ENCODE measurements at regions not wholly inside any gene's neighbourhood (a gene's known extent, or its start where the extent isn't known, plus 50 kb on each side); places are given as distances from the start of the nearest gene placed in this dataset.

- TF ChIP-seq, protein P1, sequence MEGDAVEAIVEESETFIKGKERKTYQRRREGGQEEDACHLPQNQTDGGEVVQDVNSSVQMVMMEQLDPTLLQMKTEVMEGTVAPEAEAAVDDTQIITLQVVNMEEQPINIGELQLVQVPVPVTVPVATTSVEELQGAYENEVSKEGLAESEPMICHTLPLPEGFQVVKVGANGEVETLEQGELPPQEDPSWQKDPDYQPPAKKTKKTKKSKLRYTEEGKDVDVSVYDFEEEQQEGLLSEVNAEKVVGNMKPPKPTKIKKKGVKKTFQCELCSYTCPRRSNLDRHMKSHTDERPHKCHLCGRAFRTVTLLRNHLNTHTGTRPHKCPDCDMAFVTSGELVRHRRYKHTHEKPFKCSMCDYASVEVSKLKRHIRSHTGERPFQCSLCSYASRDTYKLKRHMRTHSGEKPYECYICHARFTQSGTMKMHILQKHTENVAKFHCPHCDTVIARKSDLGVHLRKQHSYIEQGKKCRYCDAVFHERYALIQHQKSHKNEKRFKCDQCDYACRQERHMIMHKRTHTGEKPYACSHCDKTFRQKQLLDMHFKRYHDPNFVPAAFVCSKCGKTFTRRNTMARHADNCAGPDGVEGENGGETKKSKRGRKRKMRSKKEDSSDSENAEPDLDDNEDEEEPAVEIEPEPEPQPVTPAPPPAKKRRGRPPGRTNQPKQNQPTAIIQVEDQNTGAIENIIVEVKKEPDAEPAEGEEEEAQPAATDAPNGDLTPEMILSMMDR (IDR thresholded peaks at IDR 0.05) = no peak
- no peak for TF ChIP-seq POLR2A (IDR thresholded peaks at IDR 0.05)
Measured at GRCh38 chr6:158912655-158913054, 87.3 kb downstream of the RSPH3 start.
